Mesothelial cell of epicardium (in vitro differentiated cells): ENCODE measurements at regions not wholly inside any gene's neighbourhood (a gene's known extent, or its start where the extent isn't known, plus 50 kb on each side); places are given as distances from the start of the nearest gene placed in this dataset.

Source experiments
- DNase-seq, 2 experiments: peaks; one replicate each; pipeline ENCODE4 v3.0.0; 2021; ENCODE audit warnings: low spot score in 2 of 2; ENCODE audit not compliant: unreplicated experiment in 2 of 2
- H3K27ac Mint-ChIP-seq: 2 replicates; pipeline ENCODE4 v1.8.0; 2021; ENCODE audit warnings: mixed read lengths
- H3K27me3 Mint-ChIP-seq: 2 replicates; pipeline ENCODE4 v1.8.0; 2021; ENCODE audit warnings: low read depth, mixed read lengths
- H3K36me3 Mint-ChIP-seq: 2 replicates; pipeline ENCODE4 v1.8.0; 2021; ENCODE audit warnings: mixed read lengths
- H3K4me1 Mint-ChIP-seq: 2 replicates; pipeline ENCODE4 v1.8.0; 2021; ENCODE audit warnings: mixed read lengths
- H3K4me3 Mint-ChIP-seq: 2 replicates; pipeline ENCODE4 v1.8.0; 2021; ENCODE audit warnings: mild to moderate bottlenecking, moderate library complexity, mixed read lengths
- H3K9me3 Mint-ChIP-seq: 2 replicates; pipeline ENCODE4 v1.8.0; 2021; ENCODE audit warnings: mixed read lengths
- TF ChIP-seq, protein P1 (sequence below): fragments of 200-600 bp; sonication (generic); IDR thresholded peaks from one replicate; pipeline ENCODE4 v1.5.0; 2021; ENCODE audit warnings: antibody characterized with exemption; ENCODE audit not compliant: unreplicated experiment

DNA sequence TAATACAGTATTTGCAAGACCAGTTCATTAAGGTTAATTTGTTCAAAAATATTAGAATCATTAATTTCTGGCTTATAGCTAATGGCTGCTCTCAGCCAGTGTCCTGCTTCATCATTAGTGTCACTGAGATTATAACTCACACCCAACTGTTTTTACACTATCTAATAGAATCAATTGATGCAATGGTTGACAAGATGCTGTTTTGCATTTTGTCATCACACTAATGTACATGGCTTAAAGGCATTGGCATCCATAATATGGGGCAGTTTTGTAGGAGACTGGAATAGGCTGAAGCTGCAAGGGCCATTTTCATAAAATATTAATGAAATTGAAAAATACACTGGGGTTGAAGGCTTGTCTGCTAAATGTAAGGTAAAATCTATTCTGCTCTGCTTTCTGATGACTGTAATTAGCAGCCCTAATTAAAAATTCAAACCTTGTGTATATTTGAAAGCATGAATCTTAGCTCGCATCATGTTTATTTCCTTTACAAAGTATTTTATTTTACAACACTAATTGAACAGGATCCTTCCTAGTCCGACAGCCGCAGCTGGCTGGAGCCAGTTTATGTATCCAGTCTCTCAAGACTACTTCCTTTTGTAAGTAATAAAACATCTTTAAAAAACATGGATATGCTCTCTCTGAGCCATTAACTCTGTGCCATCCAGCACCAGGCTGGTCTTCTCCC, 296.7 kb downstream of the POU4F1 start:
- Mint-ChIP-seq H3K4me1 (no peaks in the 10 kb centered on the region), H3K27ac (no peak overlapping the region), H3K27me3 (peaks cover 28% of the 10 kb centered on the region), H3K4me3 (no peak overlapping the region), H3K9me3 (no peaks in the 10 kb centered on the region), H3K36me3 (no peaks in the 10 kb centered on the region)
- TF ChIP-seq, protein P1, sequence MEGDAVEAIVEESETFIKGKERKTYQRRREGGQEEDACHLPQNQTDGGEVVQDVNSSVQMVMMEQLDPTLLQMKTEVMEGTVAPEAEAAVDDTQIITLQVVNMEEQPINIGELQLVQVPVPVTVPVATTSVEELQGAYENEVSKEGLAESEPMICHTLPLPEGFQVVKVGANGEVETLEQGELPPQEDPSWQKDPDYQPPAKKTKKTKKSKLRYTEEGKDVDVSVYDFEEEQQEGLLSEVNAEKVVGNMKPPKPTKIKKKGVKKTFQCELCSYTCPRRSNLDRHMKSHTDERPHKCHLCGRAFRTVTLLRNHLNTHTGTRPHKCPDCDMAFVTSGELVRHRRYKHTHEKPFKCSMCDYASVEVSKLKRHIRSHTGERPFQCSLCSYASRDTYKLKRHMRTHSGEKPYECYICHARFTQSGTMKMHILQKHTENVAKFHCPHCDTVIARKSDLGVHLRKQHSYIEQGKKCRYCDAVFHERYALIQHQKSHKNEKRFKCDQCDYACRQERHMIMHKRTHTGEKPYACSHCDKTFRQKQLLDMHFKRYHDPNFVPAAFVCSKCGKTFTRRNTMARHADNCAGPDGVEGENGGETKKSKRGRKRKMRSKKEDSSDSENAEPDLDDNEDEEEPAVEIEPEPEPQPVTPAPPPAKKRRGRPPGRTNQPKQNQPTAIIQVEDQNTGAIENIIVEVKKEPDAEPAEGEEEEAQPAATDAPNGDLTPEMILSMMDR: no peak
- no peak for DNase-seq

DNA sequence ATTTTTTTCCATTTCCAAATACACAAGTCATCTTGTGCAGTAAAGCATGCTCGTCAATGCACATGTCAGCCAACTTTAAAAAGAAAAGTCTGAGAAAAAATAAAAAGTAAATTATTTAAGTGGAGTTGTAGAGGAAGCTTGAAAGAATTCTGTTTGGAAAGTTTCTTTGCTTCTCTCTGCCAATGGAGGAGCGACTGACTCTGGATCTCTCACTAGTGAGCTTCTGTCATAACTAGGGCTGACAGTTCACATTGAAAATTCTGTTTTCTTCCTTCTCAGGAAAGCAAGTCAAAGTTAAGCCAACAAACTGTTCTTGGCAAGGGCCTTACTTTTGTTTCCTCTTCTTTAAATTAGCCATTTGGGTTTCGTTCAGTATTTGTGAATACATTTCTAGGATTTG, 298.2 kb downstream of the POU4F1 start:
- DNase-seq: no peak
- TF ChIP-seq, protein P1: no peak
- no peaks in the 10 kb centered on the region for H3K36me3 Mint-ChIP-seq

DNA sequence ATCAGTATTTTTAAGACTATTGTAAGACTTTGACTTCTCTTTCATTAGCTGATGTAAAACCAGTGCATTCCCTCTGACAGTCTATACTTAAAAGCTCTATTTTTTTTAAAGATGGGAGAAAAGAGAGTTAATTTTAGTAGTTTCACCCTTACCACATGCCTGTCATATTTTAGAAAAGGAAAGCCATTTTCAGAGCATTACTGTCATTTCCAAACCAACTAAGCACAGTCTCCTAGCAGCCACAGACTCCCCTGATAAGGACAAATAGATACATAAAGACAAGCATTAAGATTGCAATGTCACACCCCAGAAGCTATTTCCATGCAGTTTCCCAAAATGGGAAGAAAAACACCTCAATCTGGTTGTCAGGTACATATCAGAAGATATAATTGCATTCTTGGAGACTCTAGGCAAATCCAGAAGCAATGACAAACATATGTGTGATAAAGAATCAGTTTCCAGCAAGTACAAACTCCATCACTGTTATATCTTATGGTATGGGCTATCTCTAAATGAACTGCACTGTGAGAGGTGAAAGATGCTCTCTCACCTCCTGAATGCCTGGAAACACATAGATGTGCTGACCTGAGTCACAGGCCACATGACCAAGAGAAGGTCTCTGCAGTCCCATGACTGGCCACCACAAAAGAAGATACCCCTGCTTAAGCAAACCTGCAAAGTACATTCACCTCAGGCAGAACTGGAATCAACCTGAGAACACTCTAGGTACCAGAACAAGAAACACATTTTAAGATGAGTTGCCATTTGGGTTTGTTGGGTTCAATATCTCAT, 303.3 kb downstream of the POU4F1 start:
- no peak for DNase-seq
- Mint-ChIP-seq H3K4me1 (no peaks in the 10 kb centered on the region), H3K27ac (no peak overlapping the region), H3K36me3 (no peaks in the 10 kb centered on the region), H3K27me3 (peaks cover 10% of the 10 kb centered on the region), H3K9me3 (no peaks in the 10 kb centered on the region), H3K4me3 (no peak overlapping the region)
- TF ChIP-seq, protein P1: no peak

More for the DNA sequence above, 298.2 kb downstream of the POU4F1 start:
- H3K9me3 Mint-ChIP-seq: no peaks in the 10 kb centered on the region
- H3K4me1 Mint-ChIP-seq: no peaks in the 10 kb centered on the region
- peaks cover 22% of the 10 kb centered on the region for H3K27me3 Mint-ChIP-seq
- H3K4me3 Mint-ChIP-seq: no peak overlapping the region
- H3K27ac Mint-ChIP-seq: no peak overlapping the region

DNA sequence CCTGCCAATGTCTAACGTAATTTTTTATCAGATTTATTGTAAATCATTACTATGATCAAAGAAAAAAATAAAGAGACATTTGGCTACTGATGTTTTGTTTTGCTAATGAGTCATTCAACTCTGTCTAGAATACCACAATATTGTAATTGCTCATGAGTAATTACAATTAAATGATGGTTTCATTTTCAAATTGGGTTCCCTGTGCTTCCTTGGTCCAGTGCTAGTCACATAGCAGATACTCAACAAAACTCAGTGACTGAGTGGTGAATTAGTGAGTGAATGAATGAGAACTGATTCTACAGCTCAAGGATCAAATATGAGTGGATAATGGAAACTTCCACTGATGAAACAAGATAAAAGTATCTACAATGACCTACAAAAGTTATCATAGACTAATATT, 304.7 kb downstream of the POU4F1 start:
- no peak overlapping the region for H3K4me3 Mint-ChIP-seq
- no peak for DNase-seq
- TF ChIP-seq, protein P1: no peak

DNA sequence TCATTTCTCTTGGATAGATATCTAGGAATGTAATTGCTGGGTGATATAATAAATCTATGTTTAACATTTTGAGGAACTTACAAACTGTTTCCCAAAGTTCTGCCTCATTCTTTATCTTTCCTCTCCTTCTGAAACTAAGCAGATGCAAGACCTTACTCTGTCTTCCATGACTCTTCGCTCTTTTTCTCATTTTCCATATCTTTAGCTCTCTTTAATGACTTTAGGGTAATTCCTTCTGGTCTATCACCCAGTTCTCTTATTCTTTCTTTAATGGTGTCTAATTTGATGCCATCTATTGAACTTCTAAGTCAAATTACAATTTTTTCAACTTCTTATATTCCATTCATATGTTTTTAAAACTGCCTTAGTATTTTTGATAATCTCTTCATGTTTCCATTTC, 316.6 kb downstream of the POU4F1 start:
- H3K27me3 Mint-ChIP-seq: peaks cover 5% of the 10 kb centered on the region
- H3K4me1 Mint-ChIP-seq: no peaks in the 10 kb centered on the region
- peaks cover 23% of the 10 kb centered on the region for H3K9me3 Mint-ChIP-seq
- no peak overlapping the region for H3K27ac Mint-ChIP-seq
- TF ChIP-seq, protein P1: no peak
- no peaks in the 10 kb centered on the region for H3K36me3 Mint-ChIP-seq
- DNase-seq: no peak
- no peak overlapping the region for H3K4me3 Mint-ChIP-seq

More for the DNA sequence above, 304.7 kb downstream of the POU4F1 start:
- Mint-ChIP-seq H3K27me3 (peaks cover 10% of the 10 kb centered on the region), H3K27ac (no peak overlapping the region), H3K36me3 (no peaks in the 10 kb centered on the region), H3K4me1 (no peaks in the 10 kb centered on the region), H3K9me3 (no peaks in the 10 kb centered on the region)
